Endothelial cell of umbilical vein (primary cell): ENCODE measurements at regions not wholly inside any gene's neighbourhood (a gene's known extent, or its start where the extent isn't known, plus 50 kb on each side); places are given as distances from the start of the nearest gene placed in this dataset.

ENCODE experiments used
- BruUV-seq: library from RNA; stranded (reverse); fragments of 400-500 nt; replicated peaks from 2 replicates; lab custom pipeline; 2021; lab: Mats Ljungman, UMichigan
- CTCF ChIA-PET: fragments of 300-600, 350-600 bp; sonication (Branson Sonifier 250); formaldehyde crosslinking; loops from one replicate; lab custom pipeline; 2021; ENCODE audit warnings: antibody characterized with exemption, inconsistent platforms; lab: Charles Lee
- POLR2A ChIA-PET: fragments of 300-600, 350-600 bp; sonication (Branson Sonifier 250); formaldehyde crosslinking; loops from one replicate; lab custom pipeline; 2021; ENCODE audit warnings: antibody characterized with exemption, inconsistent platforms; lab: Charles Lee
- DNase-seq: peaks from one replicate; pipeline ENCODE4 v3.0.0-alpha.2; 2011; ENCODE audit warnings: low read depth, low spot score
- FAIRE-seq: peaks from 2 replicates; lab custom pipeline; 2011; peaks lifted over from hg19 to GRCh38; lab: Jason Lieb, UNC
- H2AFZ ChIP-seq: 2 replicates; pipeline ENCODE4 v1.6.0; 2012; ENCODE audit warnings: low read depth, low read length, control low read depth, inconsistent platforms
- H3K27ac ChIP-seq: 2 replicates; pipeline ENCODE4 v1.5.1; 2011; ENCODE audit warnings: low read depth, mild to moderate bottlenecking, control low read depth, low read length, moderate library complexity; ENCODE audit not compliant: insufficient read depth
- H3K27me3 ChIP-seq, 2 experiments: 2 replicates each; pipeline versions ENCODE4 v1.6.0 to v1.6.1; 2011; ENCODE audit warnings: low read length in 2 of 2, mixed read lengths in 1 of 2; ENCODE audit not compliant: control insufficient read depth in 2 of 2, insufficient read depth in 2 of 2
- H3K36me3 ChIP-seq, 2 experiments: 2 replicates in 1 of 2; 3 replicates in 1 of 2; pipeline ENCODE4 v1.5.1; 2011; ENCODE audit warnings: low read length in 2 of 2, mild to moderate bottlenecking in 1 of 2, moderate library complexity in 1 of 2; ENCODE audit not compliant: control insufficient read depth in 2 of 2, insufficient read depth in 2 of 2; ENCODE audit errors: extremely low read depth in 1 of 2
- H3K4me1 ChIP-seq: 3 replicates; pipeline ENCODE4 v1.5.1; 2011; ENCODE audit warnings: mild to moderate bottlenecking, low read length; ENCODE audit not compliant: control insufficient read depth, insufficient read depth; ENCODE audit errors: extremely low read depth
- H3K4me2 ChIP-seq: 2 replicates; pipeline ENCODE4 v1.6.1; 2011; ENCODE audit warnings: low read length, control low read depth, mixed read lengths; ENCODE audit not compliant: insufficient read depth
- H3K4me3 ChIP-seq, 3 experiments: fragments of 200-600 bp in 1 of 3; sonication (generic), shearing (Covaris generic) in 1 of 3; replicated peaks in 1 of 3; 2 replicates each; pipeline ENCODE4 v1.5.1; 2011 to 2016; ENCODE audit warnings: control low read depth in 3 of 3, low read length in 3 of 3, mild to moderate bottlenecking in 2 of 3, inconsistent platforms in 1 of 3, low read depth in 1 of 3, moderate library complexity in 1 of 3; ENCODE audit not compliant: insufficient read depth in 1 of 3
- H3K79me2 ChIP-seq: 2 replicates; pipeline ENCODE4 v1.6.0; 2012; ENCODE audit warnings: low read length, inconsistent platforms; ENCODE audit not compliant: control insufficient read depth, insufficient read depth
- H3K9ac ChIP-seq: replicated peaks from 2 replicates; pipeline ENCODE3; 2011; ENCODE audit warnings: low read length, control low read depth; ENCODE audit not compliant: insufficient read depth; ENCODE audit errors: extremely low read depth
- H3K9me1 ChIP-seq: replicated peaks from 3 replicates; pipeline ENCODE4 v1.6.0; 2011; ENCODE audit warnings: mild to moderate bottlenecking, low read length; ENCODE audit not compliant: control insufficient read depth, insufficient read depth; ENCODE audit errors: extremely low read depth
- H3K9me3 ChIP-seq: replicated peaks from 2 replicates; pipeline ENCODE4 v1.5.1; 2012; ENCODE audit warnings: low read length, inconsistent platforms; ENCODE audit not compliant: control insufficient read depth, insufficient read depth
- H4K20me1 ChIP-seq: replicated peaks from 2 replicates; pipeline ENCODE3; 2011; ENCODE audit warnings: mild to moderate bottlenecking, low read length; ENCODE audit not compliant: control insufficient read depth, insufficient read depth; ENCODE audit errors: extremely low read depth
- EZH2 ChIP-seq: IDR thresholded peaks from 2 replicates; pipeline ENCODE4 v1.6.1; 2012; ENCODE audit warnings: borderline replicate concordance, low read depth, mild to moderate bottlenecking, moderate library complexity, low read length, inconsistent platforms; ENCODE audit not compliant: severe bottlenecking
- FOS ChIP-seq: IDR thresholded peaks from 2 replicates; pipeline ENCODE4 v1.6.1; 2011; ENCODE audit warnings: mild to moderate bottlenecking, low read length, moderate library complexity, borderline replicate concordance; ENCODE audit not compliant: insufficient read depth
- GATA2 ChIP-seq: IDR thresholded peaks from 2 replicates; pipeline ENCODE4 v1.7.0; 2011; ENCODE audit warnings: low read depth, mild to moderate bottlenecking, moderate library complexity, mixed read lengths, low read length; ENCODE audit not compliant: insufficient read length, insufficient read depth
- JUN ChIP-seq: IDR thresholded peaks from 2 replicates; pipeline ENCODE4 v1.6.1; 2011; ENCODE audit warnings: borderline replicate concordance, low read depth; ENCODE audit not compliant: insufficient read length, insufficient read depth
- MYC ChIP-seq: IDR thresholded peaks from one replicate; pipeline ENCODE4 v1.6.1; 2011; ENCODE audit warnings: mild to moderate bottlenecking, low read depth, low read length
- POLR2A ChIP-seq: IDR thresholded peaks from 2 replicates; pipeline ENCODE4 v1.6.1; 2012; ENCODE audit warnings: low read depth, mild to moderate bottlenecking, control low read depth, low read length
- POLR2AphosphoS5 ChIP-seq: IDR thresholded peaks from 2 replicates; pipeline ENCODE4 v1.6.1; 2012; ENCODE audit warnings: low read depth, mild to moderate bottlenecking, control low read depth, low read length, moderate library complexity; ENCODE audit not compliant: insufficient read depth
- dilution Hi-C: fragments of 300-500 bp; cut with MboI; formaldehyde crosslinking; loops from one replicate; pipeline ENCODE4 v1.15.0; 2019; ENCODE audit warnings: low sequenced_read_pairs; ENCODE audit not compliant: extremely low pct_ligation_motif_present
- intact Hi-C: fragments of 100-400 bp; cut with micrococcal nuclease; formaldehyde crosslinking; loops from one replicate; pipeline ENCODE4 v1.10.0; 2022
- TF ChIP-seq, protein P1 (sequence below), 2 donors: IDR thresholded peaks; 1 replicate in 1 of 2; 2 replicates in 1 of 2; pipeline ENCODE4 v1.5.1; 2011; ENCODE audit warnings: low read length in 2 of 2, mild to moderate bottlenecking in 2 of 2, moderate library complexity in 2 of 2, control low read depth in 1 of 2, inconsistent platforms in 1 of 2, low read depth in 1 of 2; ENCODE audit not compliant: insufficient read depth in 1 of 2; ENCODE audit errors: extremely low read depth in 1 of 2
- TF ChIP-seq, protein P2 (sequence below): IDR thresholded peaks from 2 replicates; pipeline ENCODE4 v1.6.1; 2011; ENCODE audit not compliant: insufficient read depth, insufficient read length

GRCh38 chr17:68100000-68100641, 64.6 kb downstream of the KPNA2 start:
- no peak for FAIRE-seq

More at GRCh38 chr17:68100000-68100641, 64.6 kb downstream of the KPNA2 start:
- Histone ChIP-seq H3K9ac (no peak overlapping the region), H3K79me2 (peaks cover 4% of the 10 kb centered on the region), H3K9me3 (no peaks in the 10 kb centered on the region), H3K36me3 (no peaks in the 10 kb centered on the region), H3K27me3 (no peaks in the 10 kb centered on the region), H3K4me2 (no peak overlapping the region), H3K27ac (no peak overlapping the region), H2AFZ (no peak overlapping the region), H4K20me1 (no peaks in the 10 kb centered on the region), H3K4me3 (no peak overlapping the region), H3K4me1 (no peaks in the 10 kb centered on the region), H3K9me1 (no peaks in the 10 kb centered on the region)
- dilution Hi-C loops (no loop called here), intact Hi-C loops (loop anchor here (2.0 to 5.0 kb wide), 2 partner anchors 65 to 357 kb away; partner anchors contain the start of genes KPNA2 and WIPI1)
- no peak for DNase-seq
- CTCF ChIA-PET = interaction anchor here (1.5 kb wide), 2 partner anchors 18 to 43 kb away, joined by 3 to 5 read pairs; no protein-coding TSS in a partner anchor
- no TSS peak for BruUV-seq
- POLR2A ChIA-PET = no interaction called here
- TF ChIP-seq, protein P1, sequence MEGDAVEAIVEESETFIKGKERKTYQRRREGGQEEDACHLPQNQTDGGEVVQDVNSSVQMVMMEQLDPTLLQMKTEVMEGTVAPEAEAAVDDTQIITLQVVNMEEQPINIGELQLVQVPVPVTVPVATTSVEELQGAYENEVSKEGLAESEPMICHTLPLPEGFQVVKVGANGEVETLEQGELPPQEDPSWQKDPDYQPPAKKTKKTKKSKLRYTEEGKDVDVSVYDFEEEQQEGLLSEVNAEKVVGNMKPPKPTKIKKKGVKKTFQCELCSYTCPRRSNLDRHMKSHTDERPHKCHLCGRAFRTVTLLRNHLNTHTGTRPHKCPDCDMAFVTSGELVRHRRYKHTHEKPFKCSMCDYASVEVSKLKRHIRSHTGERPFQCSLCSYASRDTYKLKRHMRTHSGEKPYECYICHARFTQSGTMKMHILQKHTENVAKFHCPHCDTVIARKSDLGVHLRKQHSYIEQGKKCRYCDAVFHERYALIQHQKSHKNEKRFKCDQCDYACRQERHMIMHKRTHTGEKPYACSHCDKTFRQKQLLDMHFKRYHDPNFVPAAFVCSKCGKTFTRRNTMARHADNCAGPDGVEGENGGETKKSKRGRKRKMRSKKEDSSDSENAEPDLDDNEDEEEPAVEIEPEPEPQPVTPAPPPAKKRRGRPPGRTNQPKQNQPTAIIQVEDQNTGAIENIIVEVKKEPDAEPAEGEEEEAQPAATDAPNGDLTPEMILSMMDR (IDR thresholded peaks at IDR 0.05; ENCODE audit: extremely low read depth in 1 of 2, insufficient read depth in 1 of 2, low read depth in 1 of 2, low read length in 2 of 2) = no peak
- TF ChIP-seq GATA2 (no peak), EZH2 (no peak), FOS (no peak), POLR2AphosphoS5 (no peak), MYC (no peak), JUN (no peak), POLR2A (no peak)
- TF ChIP-seq, protein P2, sequence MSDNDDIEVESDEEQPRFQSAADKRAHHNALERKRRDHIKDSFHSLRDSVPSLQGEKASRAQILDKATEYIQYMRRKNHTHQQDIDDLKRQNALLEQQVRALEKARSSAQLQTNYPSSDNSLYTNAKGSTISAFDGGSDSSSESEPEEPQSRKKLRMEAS = no peak
